ENCODE measurements at regions not wholly inside any gene's neighbourhood (a gene's known extent, or its start where the extent isn't known, plus 50 kb on each side); places are given as distances from the start of the nearest gene placed in this dataset.

DNA sequence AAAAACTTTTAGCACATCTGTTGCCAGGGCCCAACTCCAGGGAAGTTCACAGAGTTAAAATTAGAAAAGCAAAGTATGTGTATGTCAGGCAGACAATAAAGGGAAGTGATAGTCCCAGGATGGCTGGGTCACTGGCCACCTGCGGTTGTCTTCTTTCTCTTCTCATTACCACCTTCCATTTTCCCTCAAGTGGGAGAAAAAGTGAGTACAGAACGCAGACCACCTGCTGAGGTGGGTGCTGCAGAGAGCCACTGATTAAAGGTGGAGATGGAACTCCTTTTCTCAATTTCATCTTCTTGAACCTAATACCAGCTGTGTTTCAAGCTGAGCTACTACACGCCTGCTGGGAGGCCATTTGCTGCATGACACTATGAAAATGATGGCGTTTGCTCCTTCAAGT is 88.8 kb upstream of the PDE4B start:
- H4K8ac ChIP-seq (ENCODE audit: low read depth in 2 of 2, low read length in 2 of 2): no peak overlapping the region
- POLR2A ChIA-PET (ENCODE audit: unreplicated experiment): no interaction called here
- H4K20me1 ChIP-seq (ENCODE audit: insufficient read depth, low read length): no peaks in the 10 kb centered on the region
- TF ChIP-seq, protein P1, sequence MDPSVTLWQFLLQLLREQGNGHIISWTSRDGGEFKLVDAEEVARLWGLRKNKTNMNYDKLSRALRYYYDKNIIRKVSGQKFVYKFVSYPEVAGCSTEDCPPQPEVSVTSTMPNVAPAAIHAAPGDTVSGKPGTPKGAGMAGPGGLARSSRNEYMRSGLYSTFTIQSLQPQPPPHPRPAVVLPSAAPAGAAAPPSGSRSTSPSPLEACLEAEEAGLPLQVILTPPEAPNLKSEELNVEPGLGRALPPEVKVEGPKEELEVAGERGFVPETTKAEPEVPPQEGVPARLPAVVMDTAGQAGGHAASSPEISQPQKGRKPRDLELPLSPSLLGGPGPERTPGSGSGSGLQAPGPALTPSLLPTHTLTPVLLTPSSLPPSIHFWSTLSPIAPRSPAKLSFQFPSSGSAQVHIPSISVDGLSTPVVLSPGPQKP (IDR thresholded peaks at IDR 0.05; ENCODE audit: borderline replicate concordance, low read depth, low read length): no peak
- TF ChIP-seq MXI1 (IDR thresholded peaks at IDR 0.05; ENCODE audit: borderline replicate concordance, low read depth, low read length) (no peak), CHD1 (IDR thresholded peaks at IDR 0.05; ENCODE audit: low read depth, low read length) (no peak), MAFK (IDR thresholded peaks at IDR 0.05; ENCODE audit: low read depth, low read length) (no peak), BHLHE40 (IDR thresholded peaks at IDR 0.05; ENCODE audit: low read depth, low read length) (no peak), CEBPB (IDR thresholded peaks at IDR 0.05; ENCODE audit: low read depth, low read length) (no peak), POLR2A (IDR thresholded peaks at IDR 0.05; ENCODE audit: low read depth, low read length) (no peak), RFX5 (IDR thresholded peaks at IDR 0.05; ENCODE audit: low read depth, low read length) (no peak), FOS (IDR thresholded peaks at IDR 0.05; ENCODE audit: low read depth, low read length) (no peak), MAZ (IDR thresholded peaks at IDR 0.05; ENCODE audit: borderline replicate concordance, low read depth, low read length) (no peak)
- TF ChIP-seq, protein P2, sequence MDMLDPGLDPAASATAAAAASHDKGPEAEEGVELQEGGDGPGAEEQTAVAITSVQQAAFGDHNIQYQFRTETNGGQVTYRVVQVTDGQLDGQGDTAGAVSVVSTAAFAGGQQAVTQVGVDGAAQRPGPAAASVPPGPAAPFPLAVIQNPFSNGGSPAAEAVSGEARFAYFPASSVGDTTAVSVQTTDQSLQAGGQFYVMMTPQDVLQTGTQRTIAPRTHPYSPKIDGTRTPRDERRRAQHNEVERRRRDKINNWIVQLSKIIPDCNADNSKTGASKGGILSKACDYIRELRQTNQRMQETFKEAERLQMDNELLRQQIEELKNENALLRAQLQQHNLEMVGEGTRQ (IDR thresholded peaks at IDR 0.05; ENCODE audit: low read depth, low read length): no peak
- intact Hi-C loops (cut with micrococcal nuclease) (no loop called here), dilution Hi-C loops (cut with HindIII; ENCODE audit: low sequenced_read_pairs, unreplicated experiment) (no loop called here), in situ Hi-C loops (cut with MboI; ENCODE audit: low sequenced_read_pairs) (no loop called here)
- no peak overlapping the region for H2BK15ac ChIP-seq (ENCODE audit: low read depth, low read length)
- no peak overlapping the region for H3K4ac ChIP-seq (ENCODE audit: low read depth, low read length)
- no peaks in the 10 kb centered on the region for H3K9me1 ChIP-seq (ENCODE audit: insufficient read depth, low read length)
- CTCF ChIA-PET: interaction anchor here (1.0 to 1.2 kb wide), 2 partner anchors 14 to 16 kb away, joined by 3 read pairs; no protein-coding TSS in a partner anchor
- no peaks in the 10 kb centered on the region for H3K4me1 ChIP-seq (ENCODE audit: control insufficient read depth, insufficient read depth, low read length)
- H2BK20ac ChIP-seq (ENCODE audit: low read depth, low read length): no peak overlapping the region
- BruUV-seq (replicated peaks): no TSS peak
- no peak overlapping the region for H3K9ac ChIP-seq (ENCODE audit: low read depth, low read length)
- DNase-seq (no peak), ATAC-seq (ENCODE audit: low read depth) (no peak)
- H3K27ac ChIP-seq (ENCODE audit: insufficient read depth, low read length): no peak overlapping the region
- no peak overlapping the region for H3K4me2 ChIP-seq (ENCODE audit: low read depth, low read length)
- no peaks in the 10 kb centered on the region for H3K9me3 ChIP-seq (ENCODE audit: control insufficient read depth, insufficient read depth, low read length)
- H3K23ac ChIP-seq (ENCODE audit: low read depth, low read length): no peak overlapping the region
- H2BK120ac ChIP-seq (ENCODE audit: low read depth, low read length): no peak overlapping the region
- H2AK9ac ChIP-seq (replicated peaks; ENCODE audit: low read depth, low read length, poor library complexity): no peak overlapping the region
- no peak overlapping the region for H3K4me3 ChIP-seq (ENCODE audit: insufficient read depth, low read depth, low read length)
- H4K5ac ChIP-seq (ENCODE audit: low read depth, low read length): no peak overlapping the region
- no peak overlapping the region for H2AK5ac ChIP-seq (ENCODE audit: low read depth, low read length)
- peaks cover 17% of the 10 kb centered on the region for H3K27me3 ChIP-seq (ENCODE audit: control insufficient read depth, insufficient read depth, low read length)
- no peak overlapping the region for H3K14ac ChIP-seq (replicated peaks; ENCODE audit: low read depth, low read length)
- no peaks in the 10 kb centered on the region for H3K36me3 ChIP-seq (ENCODE audit: control insufficient read depth, insufficient read depth, low read length)
- H3K18ac ChIP-seq (ENCODE audit: low read depth, low read length): no peak overlapping the region
- no peak overlapping the region for H2BK5ac ChIP-seq (ENCODE audit: low read depth, low read length, poor library complexity, severe bottlenecking)
- H3K79me1 ChIP-seq (ENCODE audit: low read depth in 1 of 2, low read length in 2 of 2): no peaks in the 10 kb centered on the region
- H4K91ac ChIP-seq (ENCODE audit: insufficient read depth, low read depth, low read length): no peak overlapping the region
- no CpG with 5 or more reads among the region's 4 CpGs for WGBS, 2 experiments (ENCODE audit: extremely low coverage in 2 of 2, insufficient read length in 1 of 2)
- no peak overlapping the region for H2AFZ ChIP-seq (replicated peaks; ENCODE audit: low read length, poor library complexity)
- H3K56ac ChIP-seq (ENCODE audit: extremely low read depth, insufficient read depth, low read length): no peak overlapping the region
